SH-SY5Y (cell line): ENCODE measurements at regions not wholly inside any gene's neighbourhood (a gene's known extent, or its start where the extent isn't known, plus 50 kb on each side); places are given as distances from the start of the nearest gene placed in this dataset.

Experiments used
- GATA2 ChIP-seq: IDR thresholded peaks from 2 replicates; pipeline ENCODE4 v1.6.1; 2011; ENCODE audit warnings: mild to moderate bottlenecking, low read depth, low read length
- GATA3 ChIP-seq: IDR thresholded peaks from 2 replicates; pipeline ENCODE4 v1.6.1; 2011; ENCODE audit warnings: low read depth, mild to moderate bottlenecking, low read length, moderate library complexity

GRCh38 chr5:42923710-42924109 is 112.0 kb upstream of the SELENOP start:
- TF ChIP-seq GATA3 (no peak), GATA2 (no peak)
